ENCODE measurements at regions not wholly inside any gene's neighbourhood (a gene's known extent, or its start where the extent isn't known, plus 50 kb on each side); places are given as distances from the start of the nearest gene placed in this dataset.

GRCh38 chr5:2472670-2473069, 278.8 kb downstream of the IRX2 start:
- WGBS, 2 experiments (ENCODE audit: extremely low coverage in 1 of 2, insufficient coverage in 1 of 2, insufficient read length in 1 of 2, insufficient replicate concordance in 2 of 2, low coverage in 1 of 2, low lambda C conversion rate in 2 of 2, missing lambda C conversion rate in 1 of 2): 94% methylated on average over 5 of the region's 5 CpGs; no CpG with 5 or more reads in 1 of the 2 experiments
- Histone ChIP-seq H3K9ac (replicated peaks in 1 of 4; ENCODE audit: extremely low read depth in 1 of 4, low read depth in 3 of 4, low read length in 3 of 4) (no peak overlapping the region), H3K27ac (ENCODE audit: low read depth, low read length) (no peak overlapping the region), H3K56ac (replicated peaks; ENCODE audit: insufficient read length, low read depth, low read length) (no peak overlapping the region), H3K4ac (replicated peaks; ENCODE audit: insufficient read length, low read depth, low read length) (no peak overlapping the region), H3K4me2 (ENCODE audit: insufficient read depth in 1 of 2, low read depth in 2 of 2, low read length in 2 of 2) (no peak overlapping the region), H3K14ac (ENCODE audit: insufficient read length) (no peak overlapping the region), H2AFZ (ENCODE audit: low read length) (no peak overlapping the region), H3K79me1 (ENCODE audit: low read depth, low read length) (no peaks in the 10 kb centered on the region), H2BK15ac (ENCODE audit: low read length) (no peak overlapping the region), H2BK5ac (ENCODE audit: low read depth, low read length) (no peak overlapping the region), H2BK20ac (ENCODE audit: low read length) (no peak overlapping the region), H4K8ac (ENCODE audit: extremely low read depth, insufficient read depth, low read length) (no peak overlapping the region), H3K79me2 (ENCODE audit: control insufficient read depth in 1 of 2, insufficient read depth in 2 of 2, low read length in 2 of 2) (no peaks in the 10 kb centered on the region), H2BK120ac (replicated peaks; ENCODE audit: low read depth, low read length) (no peak overlapping the region), H4K5ac (ENCODE audit: insufficient read length, low read depth, low read length) (no peak overlapping the region), H3K4me3 (ENCODE audit: extremely low read depth in 1 of 4, insufficient read depth in 2 of 4, low read depth in 3 of 4, low read length in 4 of 4) (no peak overlapping the region), H3K9me3 (ENCODE audit: insufficient read depth in 2 of 2, low read depth in 1 of 2, low read length in 1 of 2) (peaks cover 12 to 13% of the 10 kb centered on the region in 2 experiments; a peak in 3 of 4 replicates), H3K23ac (ENCODE audit: insufficient read length) (no peak overlapping the region), H3K23me2 (ENCODE audit: low read depth, low read length) (no peaks in the 10 kb centered on the region), H3K27me3 (replicated peaks in 1 of 4; ENCODE audit: control insufficient read depth in 3 of 4, extremely low read depth in 1 of 4, insufficient read depth in 3 of 4, low read length in 3 of 4) (no peaks in the 10 kb centered on the region), H3K18ac (ENCODE audit: extremely low read depth, low read length) (no peak overlapping the region), H4K91ac (replicated peaks; ENCODE audit: insufficient read length, low read length) (no peak overlapping the region), H4K20me1 (replicated peaks in 1 of 2; ENCODE audit: control insufficient read depth in 1 of 2, insufficient read depth in 2 of 2, low read length in 2 of 2) (no peaks in the 10 kb centered on the region), H2AK5ac (ENCODE audit: low read depth, low read length) (no peak overlapping the region), H3K36me3 (ENCODE audit: control insufficient read depth in 2 of 4, insufficient read depth in 4 of 4, low read length in 3 of 4) (no peaks in the 10 kb centered on the region), H3K4me1 (replicated peaks in 1 of 4; ENCODE audit: control insufficient read depth in 3 of 4, insufficient read depth in 4 of 4, low read length in 3 of 4) (no peaks in the 10 kb centered on the region), H2BK12ac (ENCODE audit: low read depth, low read length) (no peak overlapping the region)
- FAIRE-seq: no peak
- ChIA-PET POLR2A (ENCODE audit: partially characterized antibody) (no interaction called here), CTCF (ENCODE audit: partially characterized antibody) (no interaction called here)
- DNase-seq (ENCODE audit: low read depth in 1 of 2, low spot score in 2 of 2): no peak
- TF ChIP-seq RXRA (IDR thresholded peaks at IDR 0.05; ENCODE audit: insufficient read depth, low read depth, low read length): no peak

Measured in H1 (cell line).